Endodermal cell (in vitro differentiated cells): ENCODE measurements at regions not wholly inside any gene's neighbourhood (a gene's known extent, or its start where the extent isn't known, plus 50 kb on each side); places are given as distances from the start of the nearest gene placed in this dataset.

Experiments
- DNase-seq: peaks from one replicate; pipeline ENCODE4 v3.0.0-alpha.2; 2017
- H3K27ac ChIP-seq: 2 replicates; pipeline ENCODE4 v1.5.1; 2013; ENCODE audit warnings: mild to moderate bottlenecking, low read depth, low read length, moderate library complexity
- H3K27me3 ChIP-seq: 2 replicates; pipeline ENCODE4 v1.6.1; 2013; ENCODE audit warnings: mild to moderate bottlenecking, low read length, moderate library complexity; ENCODE audit not compliant: insufficient read depth, control insufficient read depth, poor library complexity, severe bottlenecking
- H3K36me3 ChIP-seq: 2 replicates; pipeline ENCODE4 v1.7.0; 2013; ENCODE audit warnings: mild to moderate bottlenecking, low read length, moderate library complexity; ENCODE audit not compliant: control insufficient read depth, insufficient read depth
- H3K4me1 ChIP-seq: one replicate; pipeline ENCODE4 v1.7.0; 2013; ENCODE audit warnings: low read length; ENCODE audit not compliant: control insufficient read depth, insufficient read depth
- H3K4me3 ChIP-seq: 2 replicates; pipeline ENCODE4 v1.5.1; 2013; ENCODE audit warnings: mild to moderate bottlenecking, low read length, moderate library complexity
- H3K9ac ChIP-seq: 2 replicates; pipeline ENCODE4 v1.6.1; 2013; ENCODE audit warnings: mild to moderate bottlenecking, low read length, moderate library complexity; ENCODE audit not compliant: poor library complexity, severe bottlenecking; ENCODE audit errors: extremely low read depth
- H3K9me3 ChIP-seq: 2 replicates; pipeline ENCODE4 v1.6.1; 2013; ENCODE audit warnings: mild to moderate bottlenecking, low read length, moderate library complexity; ENCODE audit not compliant: control insufficient read depth
- H3K27ac Mint-ChIP-seq: 2 replicates; pipeline ENCODE4 v1.8.0; 2020; ENCODE audit warnings: mixed read lengths
- H3K27me3 Mint-ChIP-seq: 2 replicates; pipeline ENCODE4 v1.8.0; 2021; ENCODE audit warnings: mild to moderate bottlenecking, mixed read lengths; ENCODE audit not compliant: insufficient read depth
- H3K36me3 Mint-ChIP-seq: 2 replicates; pipeline ENCODE4 v1.8.0; 2020; ENCODE audit warnings: low read depth, mixed read lengths
- H3K4me1 Mint-ChIP-seq: 2 replicates; pipeline ENCODE4 v1.8.0; 2020; ENCODE audit warnings: mixed read lengths
- H3K4me3 Mint-ChIP-seq: 2 replicates; pipeline ENCODE4 v1.8.0; 2020; ENCODE audit warnings: mild to moderate bottlenecking, moderate library complexity, mixed read lengths
- H3K9me3 Mint-ChIP-seq: 2 replicates; pipeline ENCODE4 v1.8.0; 2020; ENCODE audit warnings: mild to moderate bottlenecking, mixed read lengths
- WGBS, 2 experiments: methylation state at CpG; one replicate each; pipeline versions ENCODE4 v1.1.5 to v1.1.7; 2013; ENCODE audit warnings: missing lambda C conversion rate in 2 of 2, mixed read lengths in 1 of 2; ENCODE audit not compliant: insufficient coverage in 1 of 2, insufficient read length in 1 of 2; 5-methylcytosine and 5-hydroxymethylcytosine counted together
- TF ChIP-seq, protein P1 (sequence below): fragments of 200-600 bp; sonication (generic); conservative IDR thresholded peaks from 2 replicates; pipeline ENCODE4 v1.5.0; 2021; ENCODE audit warnings: antibody characterized with exemption, mild to moderate bottlenecking

DNA sequence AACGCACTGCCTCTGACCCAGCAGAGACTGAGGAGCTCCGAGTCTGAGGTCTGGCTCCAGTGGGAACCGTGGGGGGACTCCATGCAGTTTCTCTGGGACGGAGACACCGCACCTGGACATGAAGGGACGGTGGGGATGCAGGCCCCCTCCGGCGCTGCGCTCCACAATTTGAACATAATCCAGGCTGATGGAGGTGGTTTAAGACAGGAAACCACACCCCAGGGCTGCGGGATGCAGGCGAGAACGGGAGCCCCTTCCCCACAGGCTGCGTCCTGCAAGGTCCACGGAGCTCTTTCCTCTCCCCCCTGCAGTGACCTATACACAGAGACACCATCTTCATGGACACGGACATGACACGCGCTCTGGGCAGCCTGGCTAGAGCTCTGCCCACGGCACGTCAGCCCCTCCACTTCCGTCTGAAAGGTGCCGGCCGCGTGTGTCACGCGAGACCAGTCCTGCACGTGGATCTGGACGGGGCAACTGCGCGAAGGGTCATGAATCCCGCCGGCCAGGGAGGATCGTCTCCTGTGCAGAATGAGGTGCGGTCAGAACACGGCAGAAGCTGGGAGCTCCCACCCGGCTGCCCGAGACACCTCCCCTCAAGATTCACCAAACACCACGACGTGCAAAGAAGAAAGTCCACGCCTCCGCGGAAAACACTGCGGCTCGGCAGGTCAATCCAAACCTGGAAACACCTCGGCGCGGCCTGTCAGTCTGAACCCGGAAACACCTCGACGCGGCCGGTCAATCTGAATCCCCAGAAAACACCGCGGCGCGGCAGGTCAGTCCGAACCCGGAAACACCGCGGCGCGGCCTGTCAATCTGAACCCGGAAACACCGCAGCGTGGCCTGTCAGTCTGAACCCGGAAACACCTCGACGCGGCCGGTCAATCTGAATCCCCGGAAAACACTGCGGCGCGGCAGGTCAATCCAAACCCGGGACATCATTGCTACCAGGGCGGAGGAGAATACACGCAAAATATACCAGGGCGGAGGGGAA lies 212.4 kb downstream of the BRD1 start:
- no peaks in the 10 kb centered on the region for H3K27me3 ChIP-seq
- TF ChIP-seq, protein P1, sequence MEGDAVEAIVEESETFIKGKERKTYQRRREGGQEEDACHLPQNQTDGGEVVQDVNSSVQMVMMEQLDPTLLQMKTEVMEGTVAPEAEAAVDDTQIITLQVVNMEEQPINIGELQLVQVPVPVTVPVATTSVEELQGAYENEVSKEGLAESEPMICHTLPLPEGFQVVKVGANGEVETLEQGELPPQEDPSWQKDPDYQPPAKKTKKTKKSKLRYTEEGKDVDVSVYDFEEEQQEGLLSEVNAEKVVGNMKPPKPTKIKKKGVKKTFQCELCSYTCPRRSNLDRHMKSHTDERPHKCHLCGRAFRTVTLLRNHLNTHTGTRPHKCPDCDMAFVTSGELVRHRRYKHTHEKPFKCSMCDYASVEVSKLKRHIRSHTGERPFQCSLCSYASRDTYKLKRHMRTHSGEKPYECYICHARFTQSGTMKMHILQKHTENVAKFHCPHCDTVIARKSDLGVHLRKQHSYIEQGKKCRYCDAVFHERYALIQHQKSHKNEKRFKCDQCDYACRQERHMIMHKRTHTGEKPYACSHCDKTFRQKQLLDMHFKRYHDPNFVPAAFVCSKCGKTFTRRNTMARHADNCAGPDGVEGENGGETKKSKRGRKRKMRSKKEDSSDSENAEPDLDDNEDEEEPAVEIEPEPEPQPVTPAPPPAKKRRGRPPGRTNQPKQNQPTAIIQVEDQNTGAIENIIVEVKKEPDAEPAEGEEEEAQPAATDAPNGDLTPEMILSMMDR = no peak
- WGBS, 2 experiments = 93 to 97% methylated on average over 61 to 77 of the region's 77 CpGs
- Mint-ChIP-seq H3K36me3 (no peaks in the 10 kb centered on the region), H3K4me1 (no peaks in the 10 kb centered on the region), H3K27ac (no peak overlapping the region), H3K9me3 (peaks cover 11% of the 10 kb centered on the region), H3K27me3 (no peaks in the 10 kb centered on the region), H3K4me3 (no peak overlapping the region)
- H3K9me3 ChIP-seq = peaks cover 10% of the 10 kb centered on the region
- H3K36me3 ChIP-seq = no peaks in the 10 kb centered on the region
- H3K4me3 ChIP-seq = no peak overlapping the region
- no peak overlapping the region for H3K9ac ChIP-seq
- H3K4me1 ChIP-seq = no peaks in the 10 kb centered on the region
- H3K27ac ChIP-seq = no peak overlapping the region
- DNase-seq = no peak

DNA sequence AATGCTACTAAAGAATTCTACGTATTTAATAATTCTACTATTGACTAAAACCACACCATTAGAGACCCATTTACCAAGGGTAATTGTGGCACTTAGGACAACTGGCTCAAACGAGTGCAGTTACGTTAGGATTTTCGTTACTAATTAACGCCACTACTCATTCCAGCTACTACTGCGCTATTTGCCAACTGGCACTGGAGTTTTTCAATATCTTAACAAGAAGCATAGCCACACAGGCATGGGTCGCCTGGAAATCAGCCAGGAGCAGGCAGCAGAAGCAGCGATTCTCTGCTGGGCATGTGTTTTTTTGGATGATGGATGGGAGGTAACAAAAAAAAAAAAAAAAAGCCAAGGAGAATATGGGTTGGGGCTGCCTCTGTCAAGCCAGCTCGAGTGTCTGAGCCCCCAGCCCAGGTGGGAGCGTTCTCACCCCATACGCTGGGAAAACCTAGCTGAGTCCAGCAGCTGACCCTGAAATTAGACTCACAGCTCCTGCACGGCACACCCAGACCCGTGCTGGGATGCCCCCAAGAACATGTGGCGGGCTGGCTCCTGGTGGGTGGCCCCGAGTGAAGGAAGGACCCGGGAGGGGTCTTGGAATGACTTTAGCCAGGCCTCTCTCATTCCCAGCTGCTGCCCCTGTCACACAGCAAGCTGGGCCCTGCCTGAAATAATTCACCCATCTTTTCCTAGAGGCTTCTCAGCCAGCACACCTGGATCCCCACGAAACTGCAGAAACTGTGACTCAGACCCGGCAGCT lies 214.0 kb downstream of the BRD1 start:
- Histone ChIP-seq H3K9ac (no peak overlapping the region), H3K9me3 (peaks cover 10% of the 10 kb centered on the region), H3K27me3 (no peaks in the 10 kb centered on the region), H3K4me3 (no peak overlapping the region), H3K27ac (no peak overlapping the region), H3K36me3 (no peaks in the 10 kb centered on the region), H3K4me1 (no peaks in the 10 kb centered on the region)
- H3K9me3 Mint-ChIP-seq = peaks cover 11% of the 10 kb centered on the region
- 90 to 93% methylated on average over 15 to 18 of the region's 18 CpGs for WGBS, 2 experiments
- TF ChIP-seq, protein P1 = no peak
- no peaks in the 10 kb centered on the region for H3K27me3 Mint-ChIP-seq
- H3K4me1 Mint-ChIP-seq = no peaks in the 10 kb centered on the region
- H3K27ac Mint-ChIP-seq = no peak overlapping the region
- no peak overlapping the region for H3K4me3 Mint-ChIP-seq
- no peak for DNase-seq
- H3K36me3 Mint-ChIP-seq = no peaks in the 10 kb centered on the region

DNA sequence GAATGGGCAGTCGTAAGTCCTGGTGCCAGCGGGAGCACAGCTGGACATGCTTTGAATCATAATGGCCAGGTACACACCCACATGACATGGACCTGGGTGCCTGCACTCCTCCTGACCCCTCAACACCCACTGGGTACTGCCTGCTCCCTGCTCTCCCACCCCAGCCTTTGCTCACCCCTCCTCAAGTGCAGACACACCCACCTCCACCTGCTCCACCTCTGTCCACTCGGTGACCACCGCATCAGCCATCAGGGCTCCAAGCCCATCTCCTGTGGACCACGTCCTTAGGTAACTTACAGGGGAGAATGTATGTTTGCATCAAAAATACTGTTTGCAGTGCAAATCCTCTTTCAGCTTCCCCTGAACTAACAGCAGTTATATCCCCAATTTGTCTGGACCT lies 214.6 kb downstream of the BRD1 start:
- Histone ChIP-seq H3K4me3 (no peak overlapping the region), H3K27me3 (no peaks in the 10 kb centered on the region), H3K4me1 (no peaks in the 10 kb centered on the region), H3K9me3 (peaks cover 10% of the 10 kb centered on the region), H3K27ac (no peak overlapping the region), H3K9ac (no peak overlapping the region), H3K36me3 (no peaks in the 10 kb centered on the region)
- Mint-ChIP-seq H3K4me1 (no peaks in the 10 kb centered on the region), H3K9me3 (peaks cover 11% of the 10 kb centered on the region), H3K27ac (no peak overlapping the region), H3K27me3 (no peaks in the 10 kb centered on the region), H3K4me3 (no peak overlapping the region), H3K36me3 (no peaks in the 10 kb centered on the region)
- WGBS, 2 experiments = 89 to 90% methylated on average over 2 to 5 of the region's 5 CpGs
- DNase-seq = no peak
- TF ChIP-seq, protein P1 = no peak
